AG04450 (cell line): ENCODE measurements at regions not wholly inside any gene's neighbourhood (a gene's known extent, or its start where the extent isn't known, plus 50 kb on each side); places are given as distances from the start of the nearest gene placed in this dataset.

Experiments
- CTCF ChIA-PET: fragments of 300-600, 350-600 bp; formaldehyde crosslinking; extraction: SDS; loops from one replicate; lab custom pipeline; 2022; ENCODE audit warnings: antibody characterized with exemption, inconsistent platforms; lab: Charles Lee
- POLR2A ChIA-PET: fragments of 350-600 bp; formaldehyde crosslinking; extraction: SDS; loops from one replicate; lab custom pipeline; 2021; ENCODE audit warnings: antibody characterized with exemption, inconsistent platforms; lab: Yijun Ruan, JAX
- DNase-seq: peaks from one replicate; pipeline ENCODE4 v3.0.0-alpha.2; 2011; ENCODE audit warnings: low read depth, low spot score
- H3K27ac ChIP-seq: one replicate; pipeline ENCODE4 v1.5.1; 2012; ENCODE audit warnings: low read depth, low read length, control low read depth
- H3K27me3 ChIP-seq: one replicate; pipeline ENCODE4 v1.6.0; 2012; ENCODE audit warnings: low read length; ENCODE audit not compliant: control insufficient read depth, insufficient read depth
- H3K4me3 ChIP-seq: 2 replicates; pipeline ENCODE4 v1.5.1; 2011; ENCODE audit warnings: mild to moderate bottlenecking, low read depth, low read length, control low read depth
- H3K9me3 ChIP-seq: 2 replicates; pipeline ENCODE4 v1.5.1; 2012; ENCODE audit warnings: low read length; ENCODE audit not compliant: control insufficient read depth, insufficient read depth
- TF ChIP-seq, protein P1 (sequence below): IDR thresholded peaks from 2 replicates; pipeline ENCODE4 v1.5.1; 2011; ENCODE audit warnings: low read depth, low read length, control low read depth, inconsistent platforms

DNA sequence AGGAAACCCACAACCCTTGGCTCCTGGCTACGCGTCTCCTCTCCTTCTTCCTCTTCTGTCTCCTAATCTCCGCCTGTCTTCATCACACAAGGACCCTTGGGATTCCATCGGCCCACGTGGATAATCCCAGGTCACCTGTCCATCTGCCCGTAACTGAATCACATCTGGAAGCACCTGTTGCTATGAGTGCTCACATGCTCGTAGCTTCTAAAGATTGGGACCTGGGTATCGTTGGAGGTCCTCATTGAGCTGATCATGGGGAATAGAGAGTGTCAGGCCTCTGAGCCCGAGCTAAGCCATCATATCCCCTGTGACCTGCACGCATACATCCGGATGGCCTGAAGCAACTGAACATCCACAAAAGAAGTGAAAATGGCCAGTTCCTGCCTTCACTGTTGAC, 175.4 kb downstream of the SHOX start:
- no peaks in the 10 kb centered on the region for H3K27me3 ChIP-seq
- TF ChIP-seq, protein P1, sequence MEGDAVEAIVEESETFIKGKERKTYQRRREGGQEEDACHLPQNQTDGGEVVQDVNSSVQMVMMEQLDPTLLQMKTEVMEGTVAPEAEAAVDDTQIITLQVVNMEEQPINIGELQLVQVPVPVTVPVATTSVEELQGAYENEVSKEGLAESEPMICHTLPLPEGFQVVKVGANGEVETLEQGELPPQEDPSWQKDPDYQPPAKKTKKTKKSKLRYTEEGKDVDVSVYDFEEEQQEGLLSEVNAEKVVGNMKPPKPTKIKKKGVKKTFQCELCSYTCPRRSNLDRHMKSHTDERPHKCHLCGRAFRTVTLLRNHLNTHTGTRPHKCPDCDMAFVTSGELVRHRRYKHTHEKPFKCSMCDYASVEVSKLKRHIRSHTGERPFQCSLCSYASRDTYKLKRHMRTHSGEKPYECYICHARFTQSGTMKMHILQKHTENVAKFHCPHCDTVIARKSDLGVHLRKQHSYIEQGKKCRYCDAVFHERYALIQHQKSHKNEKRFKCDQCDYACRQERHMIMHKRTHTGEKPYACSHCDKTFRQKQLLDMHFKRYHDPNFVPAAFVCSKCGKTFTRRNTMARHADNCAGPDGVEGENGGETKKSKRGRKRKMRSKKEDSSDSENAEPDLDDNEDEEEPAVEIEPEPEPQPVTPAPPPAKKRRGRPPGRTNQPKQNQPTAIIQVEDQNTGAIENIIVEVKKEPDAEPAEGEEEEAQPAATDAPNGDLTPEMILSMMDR = no peak
- CTCF ChIA-PET = no interaction called here

DNA sequence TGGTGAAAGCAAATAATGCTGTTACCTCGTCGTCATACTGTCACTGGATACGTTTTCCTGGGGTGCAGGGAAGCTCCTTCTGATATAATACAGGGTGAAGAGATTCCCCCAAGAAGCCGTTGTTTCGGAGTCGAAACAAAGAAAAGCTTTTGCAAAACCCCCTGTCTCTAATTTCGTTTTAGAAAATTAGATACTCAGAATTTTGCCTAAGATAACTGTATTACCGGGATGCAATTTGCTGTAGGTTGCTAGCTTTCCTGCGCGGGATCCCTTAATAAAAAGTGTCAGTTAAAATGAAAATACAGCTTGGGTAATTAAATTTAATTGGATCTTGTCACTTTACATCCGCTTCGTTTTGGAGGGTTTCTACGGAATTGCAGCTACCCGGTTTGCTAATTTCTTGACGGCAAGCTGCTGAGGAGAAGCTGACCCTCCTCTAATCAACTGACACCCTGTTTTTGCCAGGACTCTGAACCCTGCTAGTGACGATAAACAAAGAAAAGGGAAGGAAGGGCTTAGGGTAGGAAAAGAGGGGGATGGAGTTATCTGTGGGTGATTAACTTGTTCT, 174.6 kb downstream of the SHOX start:
- H3K27ac ChIP-seq = no peak overlapping the region
- ChIA-PET POLR2A (no interaction called here), CTCF (no interaction called here)
- peaks cover 60% of the 10 kb centered on the region for H3K9me3 ChIP-seq
- TF ChIP-seq, protein P1 = no peak
- H3K27me3 ChIP-seq = no peaks in the 10 kb centered on the region
- DNase-seq = no peak
- H3K4me3 ChIP-seq = no peak overlapping the region

More for the DNA sequence above, 175.4 kb downstream of the SHOX start:
- H3K4me3 ChIP-seq = no peak overlapping the region
- no peak for DNase-seq
- POLR2A ChIA-PET = no interaction called here
- H3K27ac ChIP-seq = no peak overlapping the region
- H3K9me3 ChIP-seq = peaks cover 53% of the 10 kb centered on the region

DNA sequence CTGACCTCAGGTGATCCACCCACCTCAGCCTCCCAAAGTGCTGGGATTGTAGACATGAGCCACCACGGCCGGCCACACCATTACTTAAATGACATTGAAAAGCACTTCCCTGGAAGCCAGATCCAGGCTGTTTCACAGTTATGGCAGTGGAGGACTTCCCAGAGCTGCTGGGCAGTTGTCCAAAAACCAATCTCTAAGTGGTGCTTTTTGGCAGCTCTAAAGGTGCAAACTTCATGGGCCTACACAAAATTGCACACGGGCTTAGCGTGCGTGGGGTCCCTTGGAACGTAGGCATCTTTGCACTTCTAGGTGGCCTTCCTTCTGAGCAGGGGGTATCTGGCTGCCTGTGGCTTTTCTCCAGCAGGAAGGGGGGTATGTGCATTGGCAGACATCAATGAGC, 172.3 kb downstream of the SHOX start:
- CTCF ChIA-PET = no interaction called here
- H3K4me3 ChIP-seq = no peak overlapping the region
- H3K27ac ChIP-seq = no peak overlapping the region
- DNase-seq = no peak
- peaks cover 62% of the 10 kb centered on the region for H3K9me3 ChIP-seq
- no peaks in the 10 kb centered on the region for H3K27me3 ChIP-seq
- TF ChIP-seq, protein P1 = no peak
- POLR2A ChIA-PET = no interaction called here

DNA sequence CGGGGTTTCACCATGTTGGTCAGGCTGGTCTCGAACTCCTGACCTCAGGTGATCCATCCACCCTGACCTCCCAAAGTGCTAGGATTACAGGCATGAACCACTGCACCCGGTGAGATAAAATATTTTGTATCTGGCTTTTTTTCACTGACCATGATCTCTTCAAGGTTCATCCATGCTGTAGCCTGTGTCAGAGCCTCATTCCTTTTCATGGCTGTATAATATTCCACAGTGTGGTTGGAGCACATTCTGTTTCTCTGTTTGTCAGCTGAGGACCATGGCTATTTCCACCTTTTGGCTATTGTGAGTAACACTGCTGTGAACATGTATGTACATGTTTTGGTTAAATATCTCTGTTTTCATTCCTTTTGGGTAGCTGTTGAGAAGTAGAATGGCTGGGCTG, 169.2 kb downstream of the SHOX start:
- no peaks in the 10 kb centered on the region for H3K27me3 ChIP-seq
- no peak overlapping the region for H3K27ac ChIP-seq
- H3K4me3 ChIP-seq = no peak overlapping the region
- ChIA-PET CTCF (no interaction called here), POLR2A (no interaction called here)
- DNase-seq = no peak
- peaks cover 56% of the 10 kb centered on the region for H3K9me3 ChIP-seq
- TF ChIP-seq, protein P1 = no peak

DNA sequence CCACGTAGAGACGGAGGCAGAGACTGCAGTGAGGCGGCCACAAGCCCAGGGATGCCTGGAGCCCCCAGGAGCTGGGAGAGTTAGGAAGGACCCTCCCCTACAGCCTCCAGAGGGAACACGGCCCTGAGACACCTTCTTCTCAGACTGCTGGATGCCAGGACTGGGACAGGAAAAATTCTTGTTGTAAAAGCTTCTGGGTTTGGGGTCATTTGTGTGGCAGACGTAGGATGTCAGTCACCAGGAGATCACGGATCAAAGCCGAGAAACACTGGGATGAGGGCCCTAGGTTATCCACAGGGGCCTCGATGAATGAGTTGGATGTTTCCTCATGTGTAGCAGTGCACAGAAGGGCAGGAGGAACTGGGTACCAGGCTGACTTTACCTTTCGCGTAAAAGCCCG, 163.7 kb downstream of the SHOX start:
- H3K4me3 ChIP-seq = no peak overlapping the region
- CTCF ChIA-PET = no interaction called here
- POLR2A ChIA-PET = no interaction called here
- H3K27me3 ChIP-seq = no peaks in the 10 kb centered on the region
- H3K9me3 ChIP-seq = peaks cover 74% of the 10 kb centered on the region
- TF ChIP-seq, protein P1 = no peak
- no peak for DNase-seq
- no peak overlapping the region for H3K27ac ChIP-seq
